IPS-NIHi11 (cell line): ENCODE measurements at regions not wholly inside any gene's neighbourhood (a gene's known extent, or its start where the extent isn't known, plus 50 kb on each side); places are given as distances from the start of the nearest gene placed in this dataset.
"Not testable (repeated sequence)": the region's sequence is repeated elsewhere in the genome, so short reads cannot be mapped to it uniquely, and the experiment has no call there.

Experiments used
- DNase-seq: peaks from one replicate; pipeline ENCODE4 v3.0.0; 2012; ENCODE audit warnings: mixed read lengths, low spot score

- DNase-seq: no peak
Observed at GRCh38 chr12:30578426-30578825, 117.2 kb downstream of the IPO8 start.

- no peak for DNase-seq
Observed at GRCh38 chr12:30573145-30573544, 122.5 kb downstream of the IPO8 start.

- no peak for DNase-seq
Observed at GRCh38 chr12:30570211-30570890, 125.3 kb downstream of the IPO8 start.

GRCh38 chr12:30569426-30569825 is 126.2 kb downstream of the IPO8 start:
- no peak for DNase-seq

- no peak for DNase-seq
Observed at GRCh38 chr12:30568453-30568852, 127.2 kb downstream of the IPO8 start.

- DNase-seq: no peak
Observed at GRCh38 chr12:30567082-30567481, 128.6 kb downstream of the IPO8 start.

- DNase-seq: no peak
Observed at GRCh38 chr12:30564394-30564793, 131.3 kb downstream of the IPO8 start.

- no peak for DNase-seq
Observed at GRCh38 chr12:30548203-30548602, 147.5 kb downstream of the IPO8 start.

- DNase-seq: no peak
Observed at GRCh38 chr12:30546121-30546520, 149.5 kb downstream of the IPO8 start.

- not testable (repeated sequence) for DNase-seq
Observed at GRCh38 chr12:30544704-30545103, 151.0 kb downstream of the IPO8 start.

- DNase-seq: no peak
Observed at GRCh38 chr12:30537228-30537627, 158.4 kb downstream of the IPO8 start.

GRCh38 chr12:30533558-30534265 is 162.0 kb downstream of the IPO8 start:
- DNase-seq: no peak

GRCh38 chr12:30531731-30532678 is 163.7 kb downstream of the IPO8 start:
- no peak for DNase-seq

- no peak for DNase-seq
Observed at GRCh38 chr12:30529489-30530269, 166.0 kb downstream of the IPO8 start.

GRCh38 chr12:30525171-30525570 is 170.5 kb downstream of the IPO8 start:
- no peak for DNase-seq

GRCh38 chr12:30520285-30520684 is 175.4 kb downstream of the IPO8 start:
- not testable (repeated sequence) for DNase-seq

- DNase-seq: no peak
Observed at GRCh38 chr12:30519535-30519934, 176.1 kb downstream of the IPO8 start.

GRCh38 chr12:30517320-30517719 is 178.3 kb downstream of the IPO8 start:
- no peak for DNase-seq

GRCh38 chr12:30515351-30515750 is 180.3 kb downstream of the IPO8 start:
- DNase-seq: no peak

- no peak for DNase-seq
Observed at GRCh38 chr12:30514666-30515065, 181.0 kb downstream of the IPO8 start.

GRCh38 chr12:30508205-30508967 is 187.3 kb downstream of the IPO8 start:
- DNase-seq: no peak
